Astrocyte (in vitro differentiated cells and primary cell): ENCODE measurements at regions not wholly inside any gene's neighbourhood (a gene's known extent, or its start where the extent isn't known, plus 50 kb on each side); places are given as distances from the start of the nearest gene placed in this dataset.

ENCODE experiments used
- DNase-seq: peaks from one replicate; pipeline ENCODE4 v3.0.0-alpha.2; 2010; ENCODE audit warnings: low read depth
- FAIRE-seq: peaks from 2 replicates; lab custom pipeline; 2011; peaks lifted over from hg19 to GRCh38; lab: Jason Lieb, UNC
- H2AFZ ChIP-seq: 2 replicates; pipeline ENCODE4 v1.6.0; 2012; ENCODE audit warnings: low read depth, low read length, inconsistent platforms
- H3K27ac ChIP-seq: 2 replicates; pipeline ENCODE4 v1.5.1; 2011; ENCODE audit warnings: low read depth, low read length, inconsistent platforms
- H3K27me3 ChIP-seq: 2 replicates; pipeline ENCODE4 v1.6.0; 2011; ENCODE audit warnings: low read length, inconsistent platforms; ENCODE audit not compliant: insufficient read depth
- H3K36me3 ChIP-seq: 2 replicates; pipeline ENCODE4 v1.5.1; 2011; ENCODE audit warnings: low read length, inconsistent platforms; ENCODE audit not compliant: insufficient read depth
- H3K4me1 ChIP-seq: 2 replicates; pipeline ENCODE4 v1.5.1; 2011; ENCODE audit warnings: low read length, inconsistent platforms; ENCODE audit not compliant: insufficient read depth
- H3K4me2 ChIP-seq: 2 replicates; pipeline ENCODE4 v1.6.0; 2012; ENCODE audit warnings: low read length, inconsistent platforms
- H3K4me3 ChIP-seq: 2 replicates; pipeline ENCODE4 v1.5.1; 2011; ENCODE audit warnings: low read depth, mild to moderate bottlenecking, low read length, inconsistent platforms; ENCODE audit not compliant: insufficient read depth
- H3K79me2 ChIP-seq: 2 replicates; pipeline ENCODE4 v1.6.0; 2012; ENCODE audit warnings: mild to moderate bottlenecking, low read length, inconsistent platforms; ENCODE audit not compliant: insufficient read depth
- H3K9ac ChIP-seq: 2 replicates; pipeline ENCODE4 v1.6.0; 2012; ENCODE audit warnings: mild to moderate bottlenecking, low read length, inconsistent platforms
- H3K9me3 ChIP-seq: 2 replicates; pipeline ENCODE4 v1.5.1; 2012; ENCODE audit warnings: low read depth, mild to moderate bottlenecking, low read length, inconsistent platforms; ENCODE audit not compliant: insufficient read depth
- H4K20me1 ChIP-seq: 2 replicates; pipeline ENCODE4 v1.6.0; 2012; ENCODE audit warnings: low read length, inconsistent platforms; ENCODE audit not compliant: insufficient read depth
- H3K27ac Mint-ChIP-seq: one replicate; pipeline ENCODE4 v1.8.0; 2021; ENCODE audit warnings: mild to moderate bottlenecking, mixed read lengths; ENCODE audit not compliant: unreplicated experiment
- H3K27me3 Mint-ChIP-seq: one replicate; pipeline ENCODE4 v1.8.0; 2021; ENCODE audit warnings: low read depth, mixed read lengths; ENCODE audit not compliant: unreplicated experiment
- H3K36me3 Mint-ChIP-seq: one replicate; pipeline ENCODE4 v1.8.0; 2021; ENCODE audit warnings: low read depth, mixed read lengths; ENCODE audit not compliant: unreplicated experiment
- H3K4me1 Mint-ChIP-seq: one replicate; pipeline ENCODE4 v1.8.0; 2021; ENCODE audit warnings: low read depth, mixed read lengths; ENCODE audit not compliant: unreplicated experiment
- H3K4me3 Mint-ChIP-seq: one replicate; pipeline ENCODE4 v1.8.0; 2021; ENCODE audit warnings: mild to moderate bottlenecking, moderate library complexity, mixed read lengths; ENCODE audit not compliant: unreplicated experiment
- H3K9me3 Mint-ChIP-seq: one replicate; pipeline ENCODE4 v1.8.0; 2021; ENCODE audit warnings: mild to moderate bottlenecking, mixed read lengths; ENCODE audit not compliant: unreplicated experiment
- EZH2 ChIP-seq: IDR thresholded peaks from 2 replicates; pipeline ENCODE4 v1.6.1; 2012; ENCODE audit warnings: mild to moderate bottlenecking, low read length, inconsistent platforms; ENCODE audit not compliant: insufficient read depth
- TF ChIP-seq, protein P1 (sequence below): IDR thresholded peaks from 2 replicates; pipeline ENCODE4 v1.5.1; 2011; ENCODE audit warnings: low read depth, mild to moderate bottlenecking, inconsistent platforms, low read length, moderate library complexity; ENCODE audit not compliant: insufficient read depth

DNA sequence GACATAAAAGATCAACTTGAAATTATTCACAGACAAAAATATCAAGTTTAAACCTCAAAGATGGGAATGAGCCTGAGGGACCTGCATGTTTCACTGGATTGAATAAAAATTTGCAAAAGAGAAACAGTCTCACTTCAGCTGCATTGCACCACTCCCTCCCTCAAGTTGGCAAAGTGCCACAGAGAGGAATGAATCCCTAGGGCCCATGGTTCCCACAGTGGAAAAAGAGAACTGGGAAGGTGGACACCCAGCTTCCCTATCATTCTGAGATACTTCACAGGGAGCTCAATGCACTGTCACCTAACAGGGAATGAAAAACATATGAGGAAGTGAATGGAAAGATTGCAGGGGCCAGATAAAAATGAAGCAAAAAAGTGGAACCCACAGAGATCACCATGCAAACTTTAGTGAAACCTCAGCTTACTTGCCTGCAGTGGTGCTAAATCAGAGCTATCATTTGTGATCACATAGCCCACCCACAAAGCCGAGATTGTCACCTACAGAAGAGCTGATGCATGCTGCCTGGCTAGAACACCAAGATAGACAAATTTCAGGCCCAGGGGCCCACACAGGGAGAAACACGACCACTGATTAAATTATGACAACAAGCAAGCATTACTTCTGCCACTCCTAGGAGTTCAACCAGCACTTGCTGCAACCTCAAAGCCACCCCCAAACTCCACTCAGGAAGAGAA is 911.3 kb downstream of the LRFN5 start:
- no peaks in the 10 kb centered on the region for H3K27me3 Mint-ChIP-seq
- Histone ChIP-seq H3K79me2 (no peaks in the 10 kb centered on the region), H3K4me1 (no peaks in the 10 kb centered on the region), H4K20me1 (no peaks in the 10 kb centered on the region), H3K9ac (no peak overlapping the region), H2AFZ (no peak overlapping the region), H3K9me3 (no peaks in the 10 kb centered on the region), H3K27me3 (no peaks in the 10 kb centered on the region), H3K4me3 (no peak overlapping the region), H3K4me2 (no peak overlapping the region), H3K36me3 (no peaks in the 10 kb centered on the region), H3K27ac (no peak overlapping the region)
- TF ChIP-seq, protein P1, sequence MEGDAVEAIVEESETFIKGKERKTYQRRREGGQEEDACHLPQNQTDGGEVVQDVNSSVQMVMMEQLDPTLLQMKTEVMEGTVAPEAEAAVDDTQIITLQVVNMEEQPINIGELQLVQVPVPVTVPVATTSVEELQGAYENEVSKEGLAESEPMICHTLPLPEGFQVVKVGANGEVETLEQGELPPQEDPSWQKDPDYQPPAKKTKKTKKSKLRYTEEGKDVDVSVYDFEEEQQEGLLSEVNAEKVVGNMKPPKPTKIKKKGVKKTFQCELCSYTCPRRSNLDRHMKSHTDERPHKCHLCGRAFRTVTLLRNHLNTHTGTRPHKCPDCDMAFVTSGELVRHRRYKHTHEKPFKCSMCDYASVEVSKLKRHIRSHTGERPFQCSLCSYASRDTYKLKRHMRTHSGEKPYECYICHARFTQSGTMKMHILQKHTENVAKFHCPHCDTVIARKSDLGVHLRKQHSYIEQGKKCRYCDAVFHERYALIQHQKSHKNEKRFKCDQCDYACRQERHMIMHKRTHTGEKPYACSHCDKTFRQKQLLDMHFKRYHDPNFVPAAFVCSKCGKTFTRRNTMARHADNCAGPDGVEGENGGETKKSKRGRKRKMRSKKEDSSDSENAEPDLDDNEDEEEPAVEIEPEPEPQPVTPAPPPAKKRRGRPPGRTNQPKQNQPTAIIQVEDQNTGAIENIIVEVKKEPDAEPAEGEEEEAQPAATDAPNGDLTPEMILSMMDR: no peak
- no peak for TF ChIP-seq EZH2
- FAIRE-seq: no peak
- no peaks in the 10 kb centered on the region for H3K36me3 Mint-ChIP-seq
- no peaks in the 10 kb centered on the region for H3K4me1 Mint-ChIP-seq
- H3K9me3 Mint-ChIP-seq: no peaks in the 10 kb centered on the region
- no peak overlapping the region for H3K27ac Mint-ChIP-seq
- H3K4me3 Mint-ChIP-seq: no peak overlapping the region
- no peak for DNase-seq

GRCh38 chr14:42513837-42514236 is 907.2 kb downstream of the LRFN5 start:
- Mint-ChIP-seq H3K27me3 (no peaks in the 10 kb centered on the region), H3K36me3 (no peaks in the 10 kb centered on the region), H3K27ac (no peak overlapping the region), H3K4me3 (no peak overlapping the region), H3K4me1 (no peaks in the 10 kb centered on the region), H3K9me3 (no peaks in the 10 kb centered on the region)
- Histone ChIP-seq H2AFZ (no peak overlapping the region), H4K20me1 (no peaks in the 10 kb centered on the region), H3K27me3 (no peaks in the 10 kb centered on the region), H3K9ac (no peak overlapping the region), H3K27ac (no peak overlapping the region), H3K36me3 (no peaks in the 10 kb centered on the region), H3K4me2 (no peak overlapping the region), H3K79me2 (no peaks in the 10 kb centered on the region), H3K4me1 (no peaks in the 10 kb centered on the region), H3K4me3 (no peak overlapping the region), H3K9me3 (no peaks in the 10 kb centered on the region)
- FAIRE-seq (no peak), DNase-seq (no peak)
- TF ChIP-seq EZH2: no peak
- TF ChIP-seq, protein P1: no peak

DNA sequence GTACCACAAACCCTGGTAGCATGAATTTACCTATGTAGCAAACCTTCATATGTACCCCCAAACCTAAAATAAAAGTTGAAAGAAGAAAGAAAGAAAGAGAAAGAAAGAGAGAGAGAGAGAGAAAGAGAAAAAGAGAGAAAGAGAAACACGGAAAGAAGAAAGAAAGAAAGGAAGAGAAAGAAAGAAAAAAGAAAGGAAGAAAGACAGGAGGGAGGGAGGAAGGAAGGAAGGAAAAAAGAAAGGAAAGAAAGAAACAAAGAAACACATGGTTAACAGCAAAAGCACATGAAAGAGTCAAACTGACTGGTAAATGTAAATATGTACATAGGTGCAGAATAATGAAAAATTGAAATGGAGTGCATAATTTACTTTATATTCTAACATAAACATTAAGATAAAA is 903.4 kb downstream of the LRFN5 start:
- no peaks in the 10 kb centered on the region for H3K9me3 ChIP-seq
- H3K27me3 Mint-ChIP-seq: no peaks in the 10 kb centered on the region
- no peak overlapping the region for H3K27ac Mint-ChIP-seq
- FAIRE-seq (no peak), DNase-seq (no peak)
- no peaks in the 10 kb centered on the region for H3K79me2 ChIP-seq
- H3K9ac ChIP-seq: no peak overlapping the region
- no peak for TF ChIP-seq EZH2
- TF ChIP-seq, protein P1: no peak
- no peaks in the 10 kb centered on the region for H4K20me1 ChIP-seq
- no peaks in the 10 kb centered on the region for H3K9me3 Mint-ChIP-seq
- no peaks in the 10 kb centered on the region for H3K4me1 ChIP-seq
- no peak overlapping the region for H2AFZ ChIP-seq
- no peaks in the 10 kb centered on the region for H3K27me3 ChIP-seq
- H3K4me3 ChIP-seq: no peak overlapping the region
- H3K36me3 Mint-ChIP-seq: no peaks in the 10 kb centered on the region
- no peaks in the 10 kb centered on the region for H3K4me1 Mint-ChIP-seq
- no peaks in the 10 kb centered on the region for H3K36me3 ChIP-seq
- no peak overlapping the region for H3K27ac ChIP-seq
- no peak overlapping the region for H3K4me3 Mint-ChIP-seq
- H3K4me2 ChIP-seq: no peak overlapping the region
